D341Med (cell line): ENCODE measurements at regions not wholly inside any gene's neighbourhood (a gene's known extent, or its start where the extent isn't known, plus 50 kb on each side); places are given as distances from the start of the nearest gene placed in this dataset.
A peak's percentile ranks its signal among the peaks of the same experiment; 100 is the strongest.

ENCODE experiments used
- DNase-seq: peaks from one replicate; pipeline ENCODE4 v3.0.0; 2012; ENCODE audit warnings: low spot score

GRCh38 chr11:104588970-104589369 is 309.3 kb downstream of the CASP12 start:
- DNase-seq = no peak

GRCh38 chr11:104588446-104588845 is 309.8 kb downstream of the CASP12 start:
- no peak for DNase-seq

GRCh38 chr11:104584823-104585222 is 313.4 kb downstream of the CASP12 start:
- no peak for DNase-seq

- DNase-seq = no peak
These were observed 314.4 kb downstream of the CASP12 start for GRCh38 chr11:104583857-104584256.

GRCh38 chr11:104582431-104582830 is 315.8 kb downstream of the CASP12 start:
- no peak for DNase-seq

GRCh38 chr11:104581246-104581980 is 316.8 kb downstream of the CASP12 start:
- DNase-seq = no peak

GRCh38 chr11:104573441-104573990 is 324.7 kb downstream of the CASP12 start:
- no peak for DNase-seq

- DNase-seq = no peak
These were observed 326.0 kb downstream of the CASP12 start for GRCh38 chr11:104572279-104572678.

- DNase-seq = no peak
These were observed 328.1 kb downstream of the CASP12 start for GRCh38 chr11:104570078-104570701.

- DNase-seq = no peak
These were observed 332.7 kb downstream of the CASP12 start for GRCh38 chr11:104565583-104565961.

GRCh38 chr11:104564921-104565582 is 333.2 kb downstream of the CASP12 start:
- DNase-seq = no peak

GRCh38 chr11:104556606-104557301 is 341.5 kb downstream of the CASP12 start:
- DNase-seq = no peak

GRCh38 chr11:104549019-104549418 is 349.2 kb downstream of the CASP12 start:
- DNase-seq = no peak

- DNase-seq = no peak
These were observed 350.1 kb downstream of the CASP12 start for GRCh38 chr11:104547996-104548661.

- no peak for DNase-seq
These were observed 351.8 kb downstream of the CASP12 start for GRCh38 chr11:104546501-104546900.

GRCh38 chr11:104541701-104542100 is 356.6 kb downstream of the CASP12 start:
- DNase-seq = no peak

GRCh38 chr11:104538313-104538712 is 359.9 kb downstream of the CASP12 start:
- DNase-seq = no peak

- DNase-seq = no peak
These were observed 364.0 kb downstream of the CASP12 start for GRCh38 chr11:104534278-104534677.

- DNase-seq = no peak
These were observed 366.4 kb downstream of the CASP12 start for GRCh38 chr11:104531894-104532293.

- peak; percentile 22 for DNase-seq
These were observed 367.1 kb upstream of the PDGFD start for GRCh38 chr11:104531075-104531474.

- DNase-seq = no peak
These were observed 366.0 kb upstream of the PDGFD start for GRCh38 chr11:104529906-104530305.

GRCh38 chr11:104529213-104529612 is 365.3 kb upstream of the PDGFD start:
- DNase-seq = no peak
